HEK293 (cell line): ENCODE measurements at regions not wholly inside any gene's neighbourhood (a gene's known extent, or its start where the extent isn't known, plus 50 kb on each side); places are given as distances from the start of the nearest gene placed in this dataset.

Source experiments
- CTCF ChIA-PET: fragments of 350-600 bp; formaldehyde crosslinking; extraction: SDS; loops from one replicate; lab custom pipeline; 2021; ENCODE audit warnings: antibody characterized with exemption; lab: Yijun Ruan, JAX
- POLR2A ChIA-PET: fragments of 300-600 bp; formaldehyde crosslinking; extraction: SDS; loops from one replicate; lab custom pipeline; 2020; ENCODE audit warnings: antibody characterized with exemption, inconsistent platforms; lab: Yijun Ruan, JAX
- H3K27ac ChIP-seq: fragments of 200-500 bp; sonication (Bioruptor generic); 2 replicates; pipeline ENCODE4 v1.5.1; 2014; ENCODE audit warnings: low read depth, low read length, control low read depth, inconsistent platforms; ENCODE audit errors: extremely low read depth
- H3K36me3 ChIP-seq, 2 experiments: fragments of 200-500 bp in 1 of 2; sonication (Bioruptor generic) in 1 of 2; 1 replicate in 1 of 2; 2 replicates in 1 of 2; pipeline ENCODE4 v1.5.1; 2014 to 2017; ENCODE audit warnings: inconsistent platforms in 2 of 2, low read length in 2 of 2; ENCODE audit not compliant: control insufficient read depth in 2 of 2, insufficient read depth in 1 of 2
- H3K4me1 ChIP-seq: fragments of 200-500 bp; sonication (Bioruptor generic); 2 replicates; pipeline ENCODE4 v1.5.1; 2014; ENCODE audit warnings: mild to moderate bottlenecking, low read length, inconsistent platforms; ENCODE audit not compliant: control insufficient read depth, insufficient read depth
- H3K4me3 ChIP-seq: 2 replicates; pipeline ENCODE4 v1.5.1; 2011; ENCODE audit warnings: low read depth, mild to moderate bottlenecking, control low read depth, low read length, moderate library complexity
- H3K9me3 ChIP-seq: fragments of 200-500 bp; sonication (Bioruptor generic); 2 replicates; pipeline ENCODE4 v1.5.1; 2014; ENCODE audit warnings: low read depth, low read length, inconsistent platforms; ENCODE audit not compliant: control insufficient read depth, insufficient read depth
- GLI2 ChIP-seq: fragments of 450-650 bp; formaldehyde crosslinking; IDR thresholded peaks from 2 replicates; pipeline ENCODE4; 2017; ENCODE audit warnings: missing biosample characterization, missing genetic modification characterization, low read depth, borderline replicate concordance
- KLF1 ChIP-seq: fragments of 450-650 bp; formaldehyde crosslinking; IDR thresholded peaks from 2 replicates; pipeline ENCODE4 v1.5.1; 2016; ENCODE audit warnings: missing biosample characterization, missing genetic modification characterization
- PRDM4 ChIP-seq: fragments of 450-650 bp; formaldehyde crosslinking; IDR thresholded peaks from 2 replicates; pipeline ENCODE4 v1.5.1; 2017; ENCODE audit warnings: missing biosample characterization, missing genetic modification characterization
- RBAK ChIP-seq: fragments of 450-650 bp; formaldehyde crosslinking; IDR thresholded peaks from 2 replicates; pipeline ENCODE4 v1.5.1; 2016; ENCODE audit warnings: missing biosample characterization, missing genetic modification characterization
- SP7 ChIP-seq: fragments of 450-650 bp; formaldehyde crosslinking; IDR thresholded peaks from 2 replicates; pipeline ENCODE4 v1.5.1; 2016; ENCODE audit warnings: missing biosample characterization, missing genetic modification characterization
- ZNF175 ChIP-seq: fragments of 450-650 bp; formaldehyde crosslinking; IDR thresholded peaks from 2 replicates; pipeline ENCODE4 v1.5.1; 2016; ENCODE audit warnings: missing biosample characterization, missing genetic modification characterization
- ZNF18 ChIP-seq: fragments of 450-650 bp; formaldehyde crosslinking; IDR thresholded peaks from 2 replicates; pipeline ENCODE4 v1.5.1; 2016; ENCODE audit warnings: missing biosample characterization, missing genetic modification characterization
- ZNF341 ChIP-seq: fragments of 450-650 bp; formaldehyde crosslinking; IDR thresholded peaks from 2 replicates; pipeline ENCODE4; 2016; ENCODE audit warnings: low read depth, missing biosample characterization, missing genetic modification characterization
- ZNF391 ChIP-seq: fragments of 450-650 bp; formaldehyde crosslinking; IDR thresholded peaks from 2 replicates; pipeline ENCODE4 v1.5.1; 2016; ENCODE audit warnings: low read depth, missing biosample characterization, missing genetic modification characterization, borderline replicate concordance
- ZNF394 ChIP-seq: fragments of 450-650 bp; formaldehyde crosslinking; IDR thresholded peaks from 2 replicates; pipeline ENCODE4 v1.5.1; 2016; ENCODE audit warnings: missing biosample characterization, missing genetic modification characterization, mild to moderate bottlenecking, moderate library complexity, borderline replicate concordance
- ZNF423 ChIP-seq: fragments of 450-650 bp; formaldehyde crosslinking; IDR thresholded peaks from 2 replicates; pipeline ENCODE4 v1.5.1; 2016; ENCODE audit warnings: missing biosample characterization, missing genetic modification characterization
- ZNF426 ChIP-seq: fragments of 450-650 bp; formaldehyde crosslinking; IDR thresholded peaks from 2 replicates; pipeline ENCODE4 v1.5.1; 2017; ENCODE audit warnings: missing biosample characterization, missing genetic modification characterization, mild to moderate bottlenecking, inconsistent platforms, moderate library complexity
- ZNF449 ChIP-seq: fragments of 450-650 bp; formaldehyde crosslinking; IDR thresholded peaks from 2 replicates; pipeline ENCODE4 v1.5.1; 2017; ENCODE audit warnings: missing biosample characterization, mild to moderate bottlenecking, missing genetic modification characterization, moderate library complexity
- ZNF529 ChIP-seq: fragments of 450-650 bp; formaldehyde crosslinking; IDR thresholded peaks from 2 replicates; pipeline ENCODE4 v1.5.1; 2017; ENCODE audit warnings: missing genetic modification characterization, missing biosample characterization; ENCODE audit not compliant: insufficient replicate concordance
- ZNF558 ChIP-seq: fragments of 450-650 bp; formaldehyde crosslinking; IDR thresholded peaks from 2 replicates; pipeline ENCODE4 v1.5.1; 2016; ENCODE audit warnings: missing biosample characterization, missing genetic modification characterization
- ZNF623 ChIP-seq: fragments of 450-650 bp; formaldehyde crosslinking; IDR thresholded peaks from 2 replicates; pipeline ENCODE4 v1.5.1; 2016; ENCODE audit warnings: missing biosample characterization, missing genetic modification characterization
- ZNF626 ChIP-seq: fragments of 450-650 bp; sonication (Bioruptor Pico); formaldehyde crosslinking; IDR thresholded peaks from 2 replicates; pipeline ENCODE4 v1.5.1; 2018; ENCODE audit warnings: missing biosample characterization, missing genetic modification characterization, inconsistent platforms
- ZNF654 ChIP-seq: fragments of 450-650 bp; formaldehyde crosslinking; IDR thresholded peaks from 2 replicates; pipeline ENCODE4 v1.5.1; 2016; ENCODE audit warnings: low read depth, missing biosample characterization, missing genetic modification characterization
- ZNF670 ChIP-seq: fragments of 450-650 bp; formaldehyde crosslinking; IDR thresholded peaks from 2 replicates; pipeline ENCODE4 v1.5.1; 2016; ENCODE audit warnings: missing biosample characterization, missing genetic modification characterization, low read depth
- ZNF777 ChIP-seq: fragments of 450-650 bp; formaldehyde crosslinking; IDR thresholded peaks from 2 replicates; pipeline ENCODE4 v1.5.1; 2017; ENCODE audit warnings: missing biosample characterization, missing genetic modification characterization, borderline replicate concordance
- ZNF843 ChIP-seq: fragments of 450-650 bp; formaldehyde crosslinking; IDR thresholded peaks from 2 replicates; pipeline ENCODE4 v1.5.1; 2016; ENCODE audit warnings: missing biosample characterization, missing genetic modification characterization

- TF ChIP-seq PRDM4 (no peak), ZNF670 (tag by site-specific recombination) (no peak), ZNF529 (tag by site-specific recombination) (no peak), ZNF175 (tag by site-specific recombination) (no peak), GLI2 (tag by site-specific recombination) (no peak)
These were observed 440.4 kb upstream of the MAP2 start (continued) for GRCh38 chr2:208983486-208983885.

- ChIA-PET POLR2A (no interaction called here), CTCF (interaction anchor here (1.0 kb wide), 1 partner anchor 18 kb away, joined by 3 read pairs; no protein-coding TSS in a partner anchor)
- Histone ChIP-seq H3K4me3 (no peak overlapping the region), H3K9me3 (no peaks in the 10 kb centered on the region), H3K27ac (no peak overlapping the region), H3K36me3 (no peaks in the 10 kb centered on the region), H3K4me1 (no peaks in the 10 kb centered on the region)
- TF ChIP-seq ZNF394 (tag by site-specific recombination): no peak
- TF ChIP-seq ZNF654: no peak
- no peak for TF ChIP-seq KLF1 (tag by site-specific recombination)
- no peak for TF ChIP-seq ZNF558 (tag by site-specific recombination)
- no peak for TF ChIP-seq ZNF341 (tag by site-specific recombination)
- TF ChIP-seq ZNF623 (tag by site-specific recombination): no peak
- no peak for TF ChIP-seq ZNF175 (tag by site-specific recombination)
- TF ChIP-seq ZNF391 (tag by site-specific recombination): no peak
- no peak for TF ChIP-seq ZNF449
- TF ChIP-seq ZNF626 (tag by site-specific recombination): no peak
- TF ChIP-seq SP7: no peak
- no peak for TF ChIP-seq ZNF423
- TF ChIP-seq RBAK (tag by site-specific recombination): no peak
- no peak for TF ChIP-seq ZNF18 (tag by site-specific recombination)
- no peak for TF ChIP-seq ZNF777
- TF ChIP-seq ZNF426 (tag by site-specific recombination): no peak
- TF ChIP-seq ZNF843: no peak
- TF ChIP-seq, all 188 proteins: peak for 0
These were observed 439.3 kb upstream of the MAP2 start for GRCh38 chr2:208984376-208985090.
